IMR-90 (cell line): ENCODE measurements at regions not wholly inside any gene's neighbourhood (a gene's known extent, or its start where the extent isn't known, plus 50 kb on each side); places are given as distances from the start of the nearest gene placed in this dataset.

ENCODE experiments used
- ATAC-seq: fragments of 200-7000 bp; cut with Tn5 transposase; 2 replicates; pipeline ENCODE4 v1.9.1; 2020; ENCODE audit warnings: low read depth, mild to moderate bottlenecking, moderate library complexity
- BruUV-seq: library from RNA; stranded (reverse); fragments of 400-500 nt; replicated peaks from 2 replicates; lab custom pipeline; 2021; lab: Mats Ljungman, UMichigan
- CTCF ChIA-PET: fragments of 300-600 bp; formaldehyde crosslinking; extraction: SDS; loops from one replicate; lab custom pipeline; 2021; ENCODE audit warnings: antibody characterized with exemption; lab: Yijun Ruan, JAX
- POLR2A ChIA-PET: fragments of 300-600 bp; sonication (Branson Sonifier 250); formaldehyde crosslinking; loops from one replicate; lab custom pipeline; 2022; ENCODE audit warnings: antibody characterized with exemption; ENCODE audit not compliant: unreplicated experiment; lab: Charles Lee
- DNase-seq: peaks from one replicate; pipeline ENCODE4 v3.0.0; 2013
- H2AFZ ChIP-seq: replicated peaks from 2 replicates; pipeline ENCODE3; 2013; ENCODE audit warnings: low read length, mild to moderate bottlenecking; ENCODE audit not compliant: poor library complexity
- H2AK5ac ChIP-seq: 2 replicates; pipeline ENCODE4 v1.6.1; 2013; ENCODE audit warnings: low read depth, low read length, inconsistent platforms
- H2AK9ac ChIP-seq: replicated peaks from 2 replicates; pipeline ENCODE3; 2013; ENCODE audit warnings: mild to moderate bottlenecking, low read depth, low read length, moderate library complexity; ENCODE audit not compliant: poor library complexity
- H2BK120ac ChIP-seq: 2 replicates; pipeline ENCODE4 v1.6.1; 2013; ENCODE audit warnings: low read depth, low read length, inconsistent platforms
- H2BK15ac ChIP-seq: 3 replicates; pipeline ENCODE4 v1.6.1; 2013; ENCODE audit warnings: low read depth, low read length, inconsistent platforms
- H2BK20ac ChIP-seq: 2 replicates; pipeline ENCODE4 v1.6.1; 2013; ENCODE audit warnings: low read depth, mild to moderate bottlenecking, inconsistent platforms, low read length, moderate library complexity
- H2BK5ac ChIP-seq: 2 replicates; pipeline ENCODE4 v1.6.1; 2013; ENCODE audit warnings: mild to moderate bottlenecking, low read depth, low read length, inconsistent platforms; ENCODE audit not compliant: poor library complexity, severe bottlenecking
- H3K14ac ChIP-seq: replicated peaks from 2 replicates; pipeline ENCODE4 v1.6.1; 2013; ENCODE audit warnings: low read depth, low read length, inconsistent platforms
- H3K18ac ChIP-seq: 2 replicates; pipeline ENCODE4 v1.6.1; 2013; ENCODE audit warnings: low read depth, low read length, control low read depth
- H3K23ac ChIP-seq: 2 replicates; pipeline ENCODE4 v1.6.1; 2013; ENCODE audit warnings: low read depth, low read length, inconsistent platforms
- H3K27ac ChIP-seq: 2 replicates; pipeline ENCODE4 v1.5.1; 2013; ENCODE audit warnings: mild to moderate bottlenecking, control low read depth, low read length; ENCODE audit not compliant: insufficient read depth
- H3K27me3 ChIP-seq: 2 replicates; pipeline ENCODE4 v1.6.1; 2013; ENCODE audit warnings: low read length; ENCODE audit not compliant: control insufficient read depth, insufficient read depth
- H3K36me3 ChIP-seq: 2 replicates; pipeline ENCODE4 v1.6.1; 2013; ENCODE audit warnings: low read length, mixed read lengths; ENCODE audit not compliant: control insufficient read depth, insufficient read depth
- H3K4ac ChIP-seq: 2 replicates; pipeline ENCODE4 v1.6.1; 2013; ENCODE audit warnings: low read depth, low read length, inconsistent platforms
- H3K4me1 ChIP-seq: 2 replicates; pipeline ENCODE4 v1.6.1; 2013; ENCODE audit warnings: low read length, mixed read lengths; ENCODE audit not compliant: control insufficient read depth, insufficient read depth
- H3K4me2 ChIP-seq: 2 replicates; pipeline ENCODE4 v1.6.1; 2013; ENCODE audit warnings: low read depth, mild to moderate bottlenecking, control low read depth, low read length, moderate library complexity
- H3K4me3 ChIP-seq: 2 replicates; pipeline ENCODE4 v1.5.1; 2013; ENCODE audit warnings: low read depth, mild to moderate bottlenecking, control low read depth, low read length, moderate library complexity; ENCODE audit not compliant: insufficient read depth
- H3K56ac ChIP-seq: 2 replicates; pipeline ENCODE4 v1.6.1; 2013; ENCODE audit warnings: low read length, inconsistent platforms; ENCODE audit not compliant: insufficient read depth; ENCODE audit errors: extremely low read depth
- H3K79me1 ChIP-seq, 2 experiments: 2 replicates each; pipeline ENCODE4 v1.6.1; 2013; ENCODE audit warnings: low read length in 2 of 2, inconsistent platforms in 1 of 2, low read depth in 1 of 2
- H3K9ac ChIP-seq: 2 replicates; pipeline ENCODE4 v1.6.1; 2013; ENCODE audit warnings: low read depth, low read length, control low read depth
- H3K9me1 ChIP-seq: 2 replicates; pipeline ENCODE4 v1.6.1; 2013; ENCODE audit warnings: low read length, inconsistent platforms; ENCODE audit not compliant: insufficient read depth
- H3K9me3 ChIP-seq: 2 replicates; pipeline ENCODE4 v1.6.1; 2013; ENCODE audit warnings: low read length; ENCODE audit not compliant: control insufficient read depth, insufficient read depth
- H4K20me1 ChIP-seq: 2 replicates; pipeline ENCODE4 v1.6.1; 2013; ENCODE audit warnings: low read length, inconsistent platforms; ENCODE audit not compliant: insufficient read depth
- H4K5ac ChIP-seq: 2 replicates; pipeline ENCODE4 v1.6.1; 2013; ENCODE audit warnings: mild to moderate bottlenecking, low read depth, low read length, control low read depth
- H4K8ac ChIP-seq, 2 experiments: 2 replicates each; pipeline ENCODE4 v1.6.1; 2013; ENCODE audit warnings: low read depth in 2 of 2, low read length in 2 of 2, control low read depth in 1 of 2, inconsistent platforms in 1 of 2
- H4K91ac ChIP-seq: 2 replicates; pipeline ENCODE4 v1.6.1; 2013; ENCODE audit warnings: low read depth, low read length, inconsistent platforms; ENCODE audit not compliant: insufficient read depth
- BHLHE40 ChIP-seq: fragments of 150-350 bp; IDR thresholded peaks from 2 replicates; pipeline ENCODE4 v1.6.1; 2016; ENCODE audit warnings: mild to moderate bottlenecking, low read depth, low read length
- CEBPB ChIP-seq: IDR thresholded peaks from 2 replicates; pipeline ENCODE4 v1.6.1; 2012; ENCODE audit warnings: low read depth, low read length, improper control_type of control experiment
- CHD1 ChIP-seq: IDR thresholded peaks from 2 replicates; pipeline ENCODE4 v1.6.1; 2012; ENCODE audit warnings: low read depth, low read length, improper control_type of control experiment
- CTCF ChIP-seq: conservative IDR thresholded peaks from 2 replicates; pipeline ENCODE4 v1.5.1; 2012; ENCODE audit warnings: mild to moderate bottlenecking, low read depth, low read length, improper control_type of control experiment
- ELK1 ChIP-seq: fragments of 150-350 bp; IDR thresholded peaks from 2 replicates; pipeline ENCODE4 v1.6.1; 2016; ENCODE audit warnings: low read depth, mild to moderate bottlenecking, low read length, moderate library complexity, borderline replicate concordance
- FOS ChIP-seq: fragments of 150-350 bp; IDR thresholded peaks from 2 replicates; pipeline ENCODE4 v1.6.1; 2016; ENCODE audit warnings: low read depth, low read length
- MAFK ChIP-seq: IDR thresholded peaks from 2 replicates; pipeline ENCODE4 v1.6.1; 2012; ENCODE audit warnings: low read depth, low read length, improper control_type of control experiment
- MAZ ChIP-seq: IDR thresholded peaks from 2 replicates; pipeline ENCODE4 v1.6.1; 2012; ENCODE audit warnings: low read depth, mild to moderate bottlenecking, low read length, improper control_type of control experiment, moderate library complexity, borderline replicate concordance
- MXI1 ChIP-seq: IDR thresholded peaks from 2 replicates; pipeline ENCODE4 v1.6.1; 2012; ENCODE audit warnings: low read depth, mild to moderate bottlenecking, low read length, moderate library complexity, borderline replicate concordance
- NFE2L2 ChIP-seq: fragments of 150-350 bp; IDR thresholded peaks from 2 replicates; pipeline ENCODE4 v1.6.1; 2016; ENCODE audit warnings: low read depth, mild to moderate bottlenecking, low read length
- POLR2A ChIP-seq: IDR thresholded peaks from 2 replicates; pipeline ENCODE4 v1.6.1; 2012; ENCODE audit warnings: mild to moderate bottlenecking, low read depth, low read length
- RAD21 ChIP-seq: IDR thresholded peaks from 2 replicates; pipeline ENCODE4 v1.6.1; 2012; ENCODE audit warnings: low read length, improper control_type of control experiment
- RCOR1 ChIP-seq: IDR thresholded peaks from 2 replicates; pipeline ENCODE4 v1.6.1; 2012; ENCODE audit warnings: mild to moderate bottlenecking, low read length, improper control_type of control experiment; ENCODE audit not compliant: insufficient replicate concordance
- RFX5 ChIP-seq: IDR thresholded peaks from 2 replicates; pipeline ENCODE4 v1.8.0; 2012; ENCODE audit warnings: low read depth, mild to moderate bottlenecking, low read length, moderate library complexity
- SMC3 ChIP-seq: fragments of 150-350 bp; IDR thresholded peaks from 2 replicates; pipeline ENCODE4 v1.6.1; 2016; ENCODE audit warnings: low read depth, mild to moderate bottlenecking, antibody characterized with exemption, low read length, moderate library complexity
- USF2 ChIP-seq: fragments of 150-350 bp; IDR thresholded peaks from 2 replicates; pipeline ENCODE4 v1.6.1; 2017; ENCODE audit warnings: mild to moderate bottlenecking, antibody characterized with exemption, low read length, low read depth
- WGBS, 2 experiments: methylation state at CpG; one replicate each; pipeline versions ENCODE4 v1.1.5 to v1.1.7; 2013; ENCODE audit warnings: missing lambda C conversion rate in 2 of 2; ENCODE audit not compliant: insufficient read length in 1 of 2; ENCODE audit errors: extremely low coverage in 2 of 2; 5-methylcytosine and 5-hydroxymethylcytosine counted together
- dilution Hi-C: fragments of 300-500 bp; cut with HindIII; formaldehyde crosslinking; loops from one replicate; pipeline ENCODE4 v1.14.3; 2018; ENCODE audit warnings: low sequenced_read_pairs; ENCODE audit not compliant: unreplicated experiment
- in situ Hi-C: fragments of 300-500 bp; cut with MboI; formaldehyde crosslinking; loops from 3 replicates; pipeline ENCODE4 v1.14.3; 2019; ENCODE audit warnings: low sequenced_read_pairs, inconsistent platforms, mixed read lengths
- intact Hi-C: fragments of 100-400 bp; cut with micrococcal nuclease; formaldehyde crosslinking; loops from 2 replicates; pipeline ENCODE4 v1.10.0; 2022

GRCh38 chr10:128575761-128576160 lies 449.5 kb upstream of the MKI67 start:
- Histone ChIP-seq H2BK20ac (no peak overlapping the region), H3K23ac (no peak overlapping the region), H3K9me1 (no peaks in the 10 kb centered on the region), H2BK5ac (no peak overlapping the region), H3K79me1 (no peaks in the 10 kb centered on the region), H3K18ac (no peak overlapping the region), H3K9me3 (peaks cover 39% of the 10 kb centered on the region), H3K27me3 (no peaks in the 10 kb centered on the region), H3K36me3 (no peaks in the 10 kb centered on the region), H2AK5ac (no peak overlapping the region), H3K4ac (no peak overlapping the region), H3K4me3 (no peak overlapping the region), H3K4me2 (no peak overlapping the region), H3K4me1 (no peaks in the 10 kb centered on the region), H4K8ac (no peak overlapping the region), H4K91ac (no peak overlapping the region), H2BK15ac (no peak overlapping the region), H4K20me1 (no peaks in the 10 kb centered on the region), H3K56ac (no peak overlapping the region), H3K14ac (no peak overlapping the region), H4K5ac (no peak overlapping the region), H2AK9ac (no peak overlapping the region), H2BK120ac (no peak overlapping the region), H2AFZ (no peak overlapping the region), H3K27ac (no peak overlapping the region), H3K9ac (no peak overlapping the region)
- ChIA-PET CTCF (no interaction called here), POLR2A (no interaction called here)
- intact Hi-C loops, result no loop called here
- no CpG with 5 or more reads among the region's 2 CpGs for WGBS, 2 experiments
- dilution Hi-C loops, result no loop called here
- ATAC-seq (no peak), DNase-seq (no peak)
- in situ Hi-C loops, result no loop called here
- TF ChIP-seq CHD1 (no peak), USF2 (no peak), CTCF (no peak), MXI1 (no peak), MAFK (no peak), FOS (no peak), RFX5 (no peak), RAD21 (no peak), CEBPB (no peak), RCOR1 (no peak), POLR2A (no peak), SMC3 (no peak), MAZ (no peak), ELK1 (no peak), BHLHE40 (no peak), NFE2L2 (no peak)
- BruUV-seq, result no TSS peak
